HFFc6 (cell line): ENCODE measurements at regions not wholly inside any gene's neighbourhood (a gene's known extent, or its start where the extent isn't known, plus 50 kb on each side); places are given as distances from the start of the nearest gene placed in this dataset.

Source experiments
- DNase-seq: peaks from one replicate; pipeline ENCODE4 v3.0.0-alpha.2; 2018
- H3K27ac Mint-ChIP-seq: 2 replicates; pipeline ENCODE4 v1.8.0; 2020; ENCODE audit warnings: mild to moderate bottlenecking, mixed read lengths
- H3K27me3 Mint-ChIP-seq: 2 replicates; pipeline ENCODE4 v1.8.0; 2021; ENCODE audit warnings: mild to moderate bottlenecking, moderate library complexity, mixed read lengths; ENCODE audit not compliant: insufficient read depth
- H3K36me3 Mint-ChIP-seq: 2 replicates; pipeline ENCODE4 v1.8.0; 2021; ENCODE audit warnings: low read depth, mixed read lengths
- H3K4me1 Mint-ChIP-seq: 2 replicates; pipeline ENCODE4 v1.8.0; 2020; ENCODE audit warnings: low read depth, mixed read lengths
- H3K4me3 Mint-ChIP-seq: 2 replicates; pipeline ENCODE4 v1.8.0; 2020; ENCODE audit warnings: mild to moderate bottlenecking, moderate library complexity, mixed read lengths
- H3K9me3 Mint-ChIP-seq: 2 replicates; pipeline ENCODE4 v1.8.0; 2020; ENCODE audit warnings: mild to moderate bottlenecking, mixed read lengths
- TF ChIP-seq, protein P1 (sequence below): fragments of 200-600 bp; sonication (generic); IDR thresholded peaks from 2 replicates; pipeline ENCODE4 v1.5.0; 2021; ENCODE audit warnings: antibody characterized with exemption, mild to moderate bottlenecking

DNA sequence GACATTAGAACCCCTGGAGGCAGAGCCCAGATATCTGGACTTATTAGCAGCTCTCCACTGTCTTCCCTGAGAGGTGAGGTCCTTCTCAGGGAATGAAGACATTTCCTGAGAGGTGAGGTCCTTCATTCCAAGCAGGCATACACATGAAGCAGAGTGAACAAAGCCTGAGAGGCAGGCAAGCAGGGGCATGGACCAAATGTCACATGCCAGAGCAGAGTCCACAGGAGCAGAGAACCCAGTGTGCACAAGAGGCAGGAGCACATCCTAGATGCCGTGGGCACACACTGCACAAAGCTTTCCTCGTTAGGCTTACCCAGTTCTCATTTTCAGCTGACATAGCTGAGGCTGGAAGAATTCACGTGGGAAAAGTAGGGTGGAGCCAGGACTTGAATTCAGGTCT lies 759.9 kb upstream of the HS6ST1 start:
- TF ChIP-seq, protein P1, sequence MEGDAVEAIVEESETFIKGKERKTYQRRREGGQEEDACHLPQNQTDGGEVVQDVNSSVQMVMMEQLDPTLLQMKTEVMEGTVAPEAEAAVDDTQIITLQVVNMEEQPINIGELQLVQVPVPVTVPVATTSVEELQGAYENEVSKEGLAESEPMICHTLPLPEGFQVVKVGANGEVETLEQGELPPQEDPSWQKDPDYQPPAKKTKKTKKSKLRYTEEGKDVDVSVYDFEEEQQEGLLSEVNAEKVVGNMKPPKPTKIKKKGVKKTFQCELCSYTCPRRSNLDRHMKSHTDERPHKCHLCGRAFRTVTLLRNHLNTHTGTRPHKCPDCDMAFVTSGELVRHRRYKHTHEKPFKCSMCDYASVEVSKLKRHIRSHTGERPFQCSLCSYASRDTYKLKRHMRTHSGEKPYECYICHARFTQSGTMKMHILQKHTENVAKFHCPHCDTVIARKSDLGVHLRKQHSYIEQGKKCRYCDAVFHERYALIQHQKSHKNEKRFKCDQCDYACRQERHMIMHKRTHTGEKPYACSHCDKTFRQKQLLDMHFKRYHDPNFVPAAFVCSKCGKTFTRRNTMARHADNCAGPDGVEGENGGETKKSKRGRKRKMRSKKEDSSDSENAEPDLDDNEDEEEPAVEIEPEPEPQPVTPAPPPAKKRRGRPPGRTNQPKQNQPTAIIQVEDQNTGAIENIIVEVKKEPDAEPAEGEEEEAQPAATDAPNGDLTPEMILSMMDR, result no peak
- H3K4me1 Mint-ChIP-seq, result no peaks in the 10 kb centered on the region
- DNase-seq, result no peak
- H3K36me3 Mint-ChIP-seq, result 0 out of 2 replicates have a peak, but pooled peaks cover 4% of the 10 kb centered on the region
- H3K27ac Mint-ChIP-seq, result no peak overlapping the region
- H3K4me3 Mint-ChIP-seq, result no peak overlapping the region
- H3K9me3 Mint-ChIP-seq, result peaks cover 21% of the 10 kb centered on the region
- H3K27me3 Mint-ChIP-seq, result no peaks in the 10 kb centered on the region

DNA sequence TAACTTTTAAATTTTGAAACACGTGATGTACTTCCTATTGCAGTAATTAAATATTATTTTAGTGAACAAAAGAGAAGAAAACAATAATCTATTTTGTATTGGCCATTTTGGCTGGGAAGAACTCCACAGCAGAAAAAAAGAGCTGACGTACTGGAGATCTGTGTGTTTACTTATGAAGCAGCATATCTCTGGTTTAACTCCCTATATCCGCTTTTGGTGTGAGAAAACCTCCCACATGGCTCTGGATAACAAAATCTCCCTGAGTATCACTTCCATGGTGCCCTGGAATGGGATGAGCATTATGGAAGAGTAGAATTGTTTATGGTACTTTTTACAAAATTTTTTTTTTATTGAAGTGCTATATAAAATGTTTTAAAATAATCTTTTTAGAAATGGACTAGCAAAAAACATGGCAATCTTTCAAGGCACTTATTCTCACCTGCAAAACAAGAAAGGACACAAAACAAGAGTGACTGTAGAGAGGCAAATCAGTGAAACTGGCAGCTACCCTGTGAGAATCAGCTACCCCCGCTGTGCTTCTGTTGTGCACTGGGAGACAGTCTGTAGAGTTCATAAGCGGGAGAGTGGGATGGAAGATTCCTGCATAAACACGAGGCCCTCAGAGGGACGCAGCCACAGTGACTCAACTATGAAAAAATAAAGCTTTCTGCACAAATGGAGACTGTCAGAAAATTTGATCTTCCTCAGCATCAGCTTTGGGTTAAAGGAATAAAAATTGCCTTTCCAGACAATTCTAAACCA lies 762.2 kb upstream of the HS6ST1 start:
- peaks cover 21% of the 10 kb centered on the region for H3K9me3 Mint-ChIP-seq
- no peak overlapping the region for H3K4me3 Mint-ChIP-seq
- TF ChIP-seq, protein P1, result no peak
- DNase-seq, result no peak
- H3K27me3 Mint-ChIP-seq, result no peaks in the 10 kb centered on the region
- no peak overlapping the region for H3K27ac Mint-ChIP-seq
- 0 out of 2 replicates have a peak, but pooled peaks cover 4% of the 10 kb centered on the region for H3K36me3 Mint-ChIP-seq
- no peaks in the 10 kb centered on the region for H3K4me1 Mint-ChIP-seq

DNA sequence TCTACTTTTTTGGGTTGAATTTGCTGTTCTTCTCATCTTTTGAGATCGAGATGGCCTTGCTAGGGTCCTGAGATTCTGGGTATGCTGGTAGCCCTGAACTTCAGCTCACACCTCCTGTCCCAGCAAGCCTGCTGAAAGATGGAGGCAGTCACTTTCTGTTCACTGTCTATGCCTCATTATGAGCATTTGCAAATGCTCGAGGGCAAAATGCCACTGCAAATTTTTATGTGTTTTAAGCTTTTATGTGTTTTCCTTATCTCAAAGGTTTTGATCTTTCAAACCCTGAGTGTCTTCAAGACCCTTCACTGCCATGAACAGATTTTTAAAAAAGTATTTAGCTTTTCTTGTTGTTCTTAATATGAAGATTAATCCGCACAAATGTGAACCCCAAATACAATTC lies 766.7 kb upstream of the HS6ST1 start:
- no peak overlapping the region for H3K27ac Mint-ChIP-seq

DNA sequence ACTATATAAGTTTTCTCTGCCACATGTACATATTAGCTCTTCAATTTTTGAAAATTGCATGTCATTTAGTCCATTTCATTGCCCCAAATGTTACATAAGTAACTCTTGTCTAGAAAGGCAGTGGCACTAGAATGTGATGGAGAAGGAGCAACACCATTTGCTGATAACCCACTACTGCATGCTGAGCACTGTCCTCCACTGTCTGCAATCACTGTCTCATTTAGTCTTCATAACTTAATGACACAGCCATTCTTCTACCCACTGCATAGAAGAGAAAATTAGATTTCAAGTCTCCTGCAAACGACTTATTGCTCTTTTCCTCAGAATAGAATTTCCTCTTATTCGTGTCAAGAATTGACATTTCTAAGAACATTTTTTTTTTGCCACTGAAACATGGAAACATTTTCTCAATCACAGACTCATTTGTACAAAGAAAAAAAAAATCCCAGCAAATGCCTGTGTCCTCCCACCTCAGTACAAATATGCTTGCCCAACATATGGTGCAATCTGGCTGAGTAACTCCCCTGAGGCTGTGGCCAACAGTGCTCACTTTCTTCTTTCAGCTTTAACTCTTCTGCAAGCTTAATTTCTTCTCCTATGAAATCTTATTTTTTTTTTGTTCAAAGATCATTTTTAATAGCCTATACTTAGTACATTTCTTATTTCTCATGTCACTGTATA lies 768.6 kb upstream of the HS6ST1 start:
- TF ChIP-seq, protein P1, result no peak
- Mint-ChIP-seq H3K4me1 (no peaks in the 10 kb centered on the region), H3K36me3 (no peaks in the 10 kb centered on the region; the same call in 1 of the 2 replicates), H3K27ac (no peak overlapping the region), H3K27me3 (no peaks in the 10 kb centered on the region), H3K4me3 (no peak overlapping the region), H3K9me3 (peaks cover 28% of the 10 kb centered on the region)
- DNase-seq, result no peak

More for the DNA sequence above, 766.7 kb upstream of the HS6ST1 start:
- no peak for DNase-seq
- H3K27me3 Mint-ChIP-seq, result no peaks in the 10 kb centered on the region
- TF ChIP-seq, protein P1, result no peak
- no peaks in the 10 kb centered on the region; the same call in 1 of the 2 replicates for H3K36me3 Mint-ChIP-seq
- H3K9me3 Mint-ChIP-seq, result peaks cover 22% of the 10 kb centered on the region
- no peaks in the 10 kb centered on the region for H3K4me1 Mint-ChIP-seq
- H3K4me3 Mint-ChIP-seq, result no peak overlapping the region

DNA sequence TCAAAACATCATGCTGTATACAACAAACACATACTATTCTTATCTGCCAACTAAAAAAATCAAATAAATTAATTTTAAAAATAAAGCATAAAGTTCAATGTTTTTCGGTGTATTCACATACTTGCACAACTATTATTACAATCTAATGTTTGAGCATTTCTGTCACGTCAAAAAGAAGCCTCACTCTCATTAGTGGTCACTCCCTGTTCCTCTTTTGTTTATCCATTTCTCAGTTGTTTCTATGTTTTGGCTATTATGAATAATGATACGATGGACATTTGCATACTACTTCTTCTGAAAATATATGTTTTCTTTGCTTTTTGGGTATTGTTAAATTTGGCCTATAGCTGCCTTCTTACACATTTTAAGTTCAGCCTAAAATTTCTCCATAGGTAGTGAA lies 773.0 kb upstream of the HS6ST1 start:
- TF ChIP-seq, protein P1, result no peak
- no peaks in the 10 kb centered on the region; the same call in 1 of the 2 replicates for H3K36me3 Mint-ChIP-seq
- H3K4me1 Mint-ChIP-seq, result no peaks in the 10 kb centered on the region
- peaks cover 34% of the 10 kb centered on the region for H3K9me3 Mint-ChIP-seq
- H3K27ac Mint-ChIP-seq, result no peak overlapping the region
- H3K27me3 Mint-ChIP-seq, result no peaks in the 10 kb centered on the region
- no peak overlapping the region for H3K4me3 Mint-ChIP-seq
- no peak for DNase-seq
